NOMO-1 treated with DMSO at 0.1 percent for 48 hours (cell line): ENCODE measurements at regions not wholly inside any gene's neighbourhood (a gene's known extent, or its start where the extent isn't known, plus 50 kb on each side); places are given as distances from the start of the nearest gene placed in this dataset.

ENCODE experiments used
- DNase-seq: peaks from one replicate; lab custom pipeline; 2025; ENCODE audit not compliant: unreplicated experiment; lab: John Stamatoyannopoulos, UW

DNA sequence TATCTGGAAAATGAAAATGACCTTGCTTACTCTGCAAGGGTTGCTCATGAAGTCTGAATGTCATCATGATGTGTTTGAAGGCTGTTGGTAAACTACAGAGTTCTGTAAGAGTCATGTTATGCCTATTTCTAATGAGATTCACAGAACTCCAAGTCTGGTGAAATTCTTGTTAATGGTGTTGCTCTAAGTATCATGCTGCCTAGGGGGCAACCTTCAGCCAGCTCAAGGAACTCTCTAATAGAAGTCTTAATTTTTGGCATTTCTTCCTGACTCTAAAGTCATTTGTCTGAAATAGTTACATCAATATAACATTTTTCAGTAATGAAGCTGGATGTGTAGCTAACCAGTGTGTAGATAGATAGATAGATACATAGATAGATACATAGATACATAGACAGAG, 302.8 kb downstream of the FAT3 start:
- no peak for DNase-seq

DNA sequence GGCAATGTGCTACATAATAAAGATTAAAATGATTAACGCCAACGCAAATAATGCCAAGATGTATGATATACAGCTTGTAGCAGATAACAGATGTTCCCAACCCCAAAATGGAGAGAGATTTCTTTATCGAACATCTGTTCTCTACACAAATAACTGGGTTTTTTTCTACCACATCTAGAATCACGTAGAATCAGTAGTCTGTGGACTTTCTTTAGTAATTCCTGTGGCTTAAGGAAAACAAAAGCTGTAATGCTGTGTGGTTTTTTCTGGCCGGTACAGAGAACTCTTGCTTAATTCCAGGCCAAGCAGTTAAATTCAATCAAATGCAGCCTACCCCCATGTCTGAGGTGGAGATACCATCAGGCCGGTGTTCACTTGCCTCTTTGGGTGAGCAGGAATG, 303.4 kb downstream of the FAT3 start:
- DNase-seq, result no peak

DNA sequence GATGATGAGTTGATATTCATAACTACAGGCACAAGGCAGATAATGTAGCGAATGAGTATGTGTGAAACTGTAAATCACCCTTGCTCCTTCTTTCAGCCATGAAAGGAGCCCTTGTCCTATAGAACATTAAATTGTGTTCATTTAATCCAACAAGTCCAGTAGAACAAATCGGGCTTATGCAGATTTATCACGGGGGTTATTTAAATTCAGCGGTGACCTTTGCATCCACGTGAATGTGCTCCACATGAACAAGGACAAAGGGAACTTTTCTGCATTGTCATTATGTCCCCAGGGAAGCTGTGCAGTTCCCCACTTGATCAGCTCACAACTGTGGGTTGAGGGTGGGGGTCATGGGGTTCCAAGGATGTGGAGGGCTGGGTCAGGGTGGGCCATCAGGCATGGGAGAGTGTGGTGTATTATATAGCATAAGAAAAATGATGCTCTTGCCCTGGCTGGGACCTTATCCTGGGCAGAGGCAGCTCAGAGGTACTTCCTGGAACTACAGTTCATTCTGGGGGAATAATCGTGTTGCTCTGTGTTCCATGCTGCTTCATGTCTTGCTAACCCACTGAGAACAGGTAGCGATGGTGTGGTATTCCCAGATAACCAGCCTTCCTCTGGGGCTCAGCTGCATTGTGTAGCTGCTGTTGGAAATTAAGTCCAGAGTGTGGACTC, 306.6 kb downstream of the FAT3 start:
- no peak for DNase-seq

DNA sequence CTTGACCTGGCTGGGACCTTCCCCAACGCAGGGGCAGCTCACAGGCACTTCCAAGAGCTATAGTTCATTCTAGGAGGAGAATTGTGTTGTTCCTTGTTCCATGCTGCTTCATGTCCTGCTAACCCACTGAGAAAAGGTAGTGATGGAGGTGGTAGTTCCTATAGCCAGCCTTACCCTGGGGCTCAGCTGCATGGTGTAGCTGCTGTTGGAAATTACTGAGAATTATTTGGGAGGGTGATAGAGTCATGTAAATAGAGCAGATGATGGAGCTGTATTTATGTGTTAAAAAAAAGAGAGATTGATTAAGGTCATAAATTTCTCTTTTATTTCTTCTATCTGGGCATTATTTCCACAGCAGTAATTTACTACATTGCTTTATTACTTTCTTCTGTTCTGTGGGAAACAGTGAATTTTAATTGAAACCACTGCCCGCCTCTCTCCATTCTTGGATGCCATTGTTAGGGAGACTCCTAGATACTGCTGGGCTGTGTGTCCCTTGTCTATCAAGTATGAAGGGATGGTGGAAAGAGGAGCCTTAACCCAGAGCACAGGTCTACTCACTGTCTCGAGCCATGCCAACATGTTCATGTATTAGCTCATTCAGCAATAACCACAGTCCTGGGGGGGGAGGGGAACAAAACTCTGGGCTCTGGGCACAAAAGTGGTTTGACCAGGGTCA, 309.2 kb downstream of the FAT3 start:
- DNase-seq, result no peak

DNA sequence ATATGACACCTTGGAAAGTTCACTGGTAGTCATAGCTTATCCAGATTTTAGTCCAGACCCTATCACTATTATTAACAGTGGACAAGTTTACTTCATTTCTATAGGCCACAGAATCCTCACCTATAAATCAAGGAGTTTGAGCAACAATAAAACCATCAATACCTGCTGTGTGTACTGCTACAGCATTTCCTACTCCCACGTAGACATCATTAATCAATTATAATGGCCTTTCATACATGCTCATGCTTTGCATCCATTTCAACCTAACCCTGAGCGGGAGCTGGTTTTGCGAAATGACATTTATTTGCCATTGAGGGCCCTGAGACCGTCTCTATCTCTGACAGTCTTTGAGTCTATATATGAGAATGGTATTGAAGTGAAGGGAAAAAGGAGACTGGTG, 312.3 kb downstream of the FAT3 start:
- DNase-seq, result no peak

DNA sequence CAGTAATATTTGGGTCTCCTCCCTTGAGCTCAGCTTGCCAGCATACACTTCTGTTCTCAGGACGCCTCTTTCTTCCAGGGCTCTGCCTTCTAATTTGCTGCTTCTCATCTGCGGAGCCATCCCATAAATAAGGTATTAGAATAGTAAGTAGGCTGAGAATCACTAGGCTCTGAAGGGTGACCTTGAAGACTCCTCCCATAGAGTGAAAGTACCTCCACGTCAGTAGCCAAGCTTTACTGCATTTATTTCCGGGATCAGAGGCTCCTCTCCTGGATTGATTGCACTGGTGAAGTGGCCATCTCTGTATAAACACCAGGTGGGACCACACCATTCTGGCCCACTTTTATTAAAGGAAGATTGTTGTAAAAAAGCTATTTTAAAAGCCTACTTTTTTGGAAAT, 315.5 kb downstream of the FAT3 start:
- DNase-seq, result no peak

DNA sequence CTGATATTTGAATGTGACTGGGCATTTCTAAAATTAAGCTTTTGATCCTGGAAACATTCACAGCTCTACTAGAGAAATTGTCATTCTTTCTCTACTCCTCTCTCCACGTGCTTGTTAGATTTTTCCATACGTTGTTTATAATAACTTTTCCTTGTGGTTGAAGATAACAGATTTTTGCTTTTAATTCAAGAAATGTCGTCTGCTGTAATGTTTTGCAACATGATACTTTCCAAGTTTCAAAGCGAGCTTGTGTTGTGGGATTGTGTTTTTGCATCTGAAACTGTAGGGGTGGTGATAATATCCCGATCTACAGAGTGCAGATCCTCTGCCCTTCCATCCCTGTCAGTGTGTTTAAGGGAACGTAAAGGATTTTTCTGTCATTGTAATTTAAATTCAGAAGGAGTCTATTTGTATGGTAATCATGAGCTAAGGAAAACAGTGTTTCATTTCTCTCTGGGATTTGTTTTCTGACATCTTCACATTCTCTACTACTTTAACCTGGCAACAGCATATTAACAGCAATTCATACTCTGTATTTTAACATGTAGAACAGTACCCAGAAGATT, 321.4 kb downstream of the FAT3 start:
- no peak for DNase-seq

DNA sequence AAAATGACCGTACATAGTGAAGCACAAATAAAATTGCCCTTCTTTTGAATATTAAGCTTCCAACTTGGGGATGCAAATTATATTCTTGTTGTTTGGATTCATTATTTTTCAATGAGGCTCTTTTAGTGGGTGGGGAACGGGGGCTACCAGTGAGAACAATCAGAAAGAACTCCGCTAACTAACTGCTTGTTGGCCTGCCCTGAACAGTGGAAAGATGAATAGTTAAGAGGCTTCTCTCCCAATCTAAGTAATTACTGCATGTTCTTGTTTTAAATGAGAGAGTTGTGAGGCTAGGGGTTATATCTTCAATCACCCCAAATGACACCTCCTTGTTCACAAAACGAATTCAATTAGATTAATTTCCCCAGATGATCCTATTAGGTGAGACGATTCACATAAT, 322.0 kb downstream of the FAT3 start:
- DNase-seq, result no peak

DNA sequence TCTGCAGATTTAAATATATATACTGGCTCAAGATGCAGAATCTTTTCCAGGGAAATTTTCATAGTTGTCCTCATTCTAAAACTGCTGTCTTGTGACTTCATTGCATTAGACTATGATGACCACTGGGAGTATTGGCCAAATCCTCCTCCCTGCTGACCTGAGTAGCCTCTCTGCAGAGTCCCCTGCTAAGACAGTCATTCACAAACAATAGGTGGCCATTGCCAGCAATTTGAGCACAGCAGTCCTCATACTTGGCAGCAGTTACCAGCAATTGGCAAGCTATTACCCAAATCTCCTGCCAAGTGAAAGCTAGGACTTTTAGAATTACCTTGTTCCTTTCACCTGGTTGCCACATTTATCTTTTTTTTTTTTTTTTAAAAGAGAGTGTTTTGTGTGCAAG, 325.8 kb downstream of the FAT3 start:
- DNase-seq, result no peak

DNA sequence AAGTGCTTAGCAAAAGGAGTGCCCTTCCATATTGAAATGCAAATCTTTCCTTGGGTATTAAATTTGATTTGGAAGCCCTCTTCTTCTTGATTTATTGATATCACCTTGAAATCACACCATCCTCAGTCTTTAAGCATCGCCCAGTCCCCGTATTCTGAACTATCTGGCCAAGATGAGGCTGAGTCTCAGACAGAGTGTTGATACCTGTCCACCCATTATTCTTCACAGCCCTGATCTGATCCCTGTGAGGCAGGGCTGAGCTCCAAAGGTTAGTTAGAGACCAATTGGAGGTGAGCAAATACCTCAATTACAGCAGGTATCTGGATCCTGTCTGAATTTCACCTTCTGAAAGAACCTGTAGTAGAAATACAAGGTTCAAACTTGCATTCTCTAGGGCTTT, 326.3 kb downstream of the FAT3 start:
- DNase-seq, result no peak

DNA sequence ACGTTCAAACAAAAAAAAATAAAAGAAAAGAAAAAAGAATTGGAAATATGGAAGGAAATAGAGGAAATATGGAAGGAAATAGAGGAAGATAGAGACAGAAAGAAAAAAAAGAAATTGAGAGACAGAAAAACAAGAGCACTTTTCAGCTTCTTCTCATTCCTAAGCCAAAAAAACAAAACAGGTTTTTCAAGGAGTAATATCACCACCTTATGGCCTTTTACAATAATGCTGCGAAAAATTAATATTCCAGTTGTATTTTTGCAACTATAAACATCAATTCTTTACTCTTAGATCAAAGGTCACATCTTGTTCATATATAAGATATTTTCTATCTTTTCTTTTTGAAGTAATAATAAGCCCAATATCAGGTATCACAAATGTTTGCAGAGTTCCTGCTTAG, 328.3 kb downstream of the FAT3 start:
- no peak for DNase-seq

DNA sequence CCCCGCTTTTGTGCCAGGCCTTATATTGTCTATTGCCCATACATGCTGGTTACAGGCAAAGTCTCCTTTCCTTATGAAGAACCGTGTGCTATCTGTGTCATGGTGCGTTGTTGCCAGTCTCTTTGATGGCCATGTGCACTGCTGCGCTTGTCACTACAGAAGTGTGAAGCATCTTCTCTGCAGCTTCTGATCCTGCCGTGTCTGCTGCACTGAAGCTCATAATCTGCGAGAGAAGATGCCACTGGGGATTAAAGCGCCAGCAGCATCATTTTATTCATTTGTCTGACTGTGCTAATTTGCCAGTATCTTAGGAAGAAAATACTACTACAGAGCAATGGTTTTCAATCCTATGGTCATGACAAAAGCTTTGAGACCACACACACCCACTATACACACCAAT, 330.1 kb downstream of the FAT3 start:
- DNase-seq, result no peak

DNA sequence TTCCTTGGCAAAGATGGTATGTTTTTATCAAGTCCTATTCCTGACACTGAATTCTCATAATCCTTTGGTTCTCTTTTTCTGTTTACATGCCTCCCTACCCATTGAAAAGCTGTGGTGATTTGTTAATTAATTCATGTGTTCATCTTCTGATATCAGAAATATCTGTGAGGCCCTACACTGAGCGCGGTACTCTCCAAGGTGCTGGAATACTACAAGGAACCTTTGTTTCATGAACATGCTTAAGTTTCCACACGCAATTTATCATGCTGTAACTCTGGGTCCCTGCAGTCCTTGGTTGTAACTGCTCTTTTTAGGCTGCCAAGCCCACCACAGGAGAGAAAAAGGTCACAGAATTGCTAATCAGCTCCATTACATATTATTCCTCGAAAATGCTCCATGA, 331.8 kb downstream of the FAT3 start:
- DNase-seq, result no peak

DNA sequence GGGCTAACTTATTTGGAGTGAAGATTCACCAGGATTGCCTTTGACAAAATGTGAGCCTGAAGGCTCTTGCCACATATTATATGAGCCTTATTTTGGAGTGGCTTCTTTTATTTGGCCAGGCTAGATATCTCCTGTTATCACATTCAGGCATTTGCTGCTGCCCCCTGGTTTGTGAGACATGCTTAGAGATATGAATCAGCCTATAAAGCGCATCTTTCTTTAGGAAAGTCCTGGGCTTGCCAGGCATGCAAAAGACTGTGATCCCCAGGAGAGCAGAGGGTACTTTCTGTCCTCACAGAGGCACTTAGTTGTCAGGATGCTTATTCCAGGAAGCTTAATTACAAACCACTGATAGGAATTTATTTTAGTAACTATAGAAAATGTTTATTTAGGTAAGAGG, 333.3 kb downstream of the FAT3 start:
- DNase-seq, result no peak

DNA sequence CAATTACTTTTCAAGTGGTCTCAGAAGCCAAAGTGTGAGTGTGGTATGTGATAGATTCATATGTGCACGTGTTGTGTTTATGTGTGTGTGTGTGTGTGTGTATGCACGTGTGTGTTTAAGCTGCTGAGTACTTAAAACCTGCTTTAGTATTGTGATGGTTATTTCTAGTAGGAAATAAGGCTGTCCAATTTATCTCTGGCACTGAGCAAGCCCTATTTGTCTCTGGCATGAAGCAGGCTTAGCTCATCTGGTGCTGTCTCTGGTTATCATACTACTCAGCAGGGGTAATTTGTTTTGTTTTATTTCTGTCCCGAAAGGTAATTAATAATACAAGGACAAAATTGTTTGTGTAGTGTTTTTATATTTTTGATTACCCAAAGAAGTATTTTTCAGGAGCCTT, 333.7 kb downstream of the FAT3 start:
- DNase-seq, result no peak

DNA sequence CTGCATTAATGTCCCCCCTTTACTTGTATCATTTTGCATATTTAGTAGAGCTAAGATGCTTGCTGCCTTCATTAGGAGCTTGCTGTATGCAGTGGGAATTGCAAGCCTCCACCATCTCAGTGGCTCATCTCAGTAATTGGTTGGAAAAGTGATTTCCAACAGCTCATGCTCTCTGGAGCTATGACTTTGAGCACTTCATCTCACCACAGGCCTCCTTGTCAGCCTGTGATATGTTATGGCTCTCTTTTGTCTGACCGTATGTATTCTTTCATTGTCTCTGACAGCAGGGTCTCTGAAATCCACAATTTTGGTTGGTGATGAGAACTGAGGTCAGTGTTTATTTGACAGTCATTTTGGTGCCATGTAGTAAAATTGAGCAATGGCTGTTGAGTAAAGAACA, 345.1 kb downstream of the FAT3 start:
- DNase-seq, result no peak

DNA sequence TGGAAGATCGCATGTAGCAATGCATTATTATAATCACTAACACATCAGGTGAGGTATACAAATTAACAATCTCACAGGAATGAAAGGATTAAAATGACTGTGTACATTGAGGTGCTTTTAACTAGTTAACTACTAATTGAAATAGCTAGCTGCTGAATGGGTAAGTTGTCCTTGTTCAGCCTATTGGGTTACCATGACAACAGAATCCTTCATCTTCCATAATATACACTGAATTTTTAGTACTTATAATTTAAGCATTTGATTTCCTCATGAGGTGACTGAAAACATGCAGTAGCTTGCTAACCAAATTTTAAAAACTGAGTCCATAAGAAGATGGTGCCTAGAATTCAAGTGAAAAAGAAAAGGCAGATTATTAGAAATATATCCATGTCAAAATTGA, 347.9 kb downstream of the FAT3 start:
- no peak for DNase-seq

DNA sequence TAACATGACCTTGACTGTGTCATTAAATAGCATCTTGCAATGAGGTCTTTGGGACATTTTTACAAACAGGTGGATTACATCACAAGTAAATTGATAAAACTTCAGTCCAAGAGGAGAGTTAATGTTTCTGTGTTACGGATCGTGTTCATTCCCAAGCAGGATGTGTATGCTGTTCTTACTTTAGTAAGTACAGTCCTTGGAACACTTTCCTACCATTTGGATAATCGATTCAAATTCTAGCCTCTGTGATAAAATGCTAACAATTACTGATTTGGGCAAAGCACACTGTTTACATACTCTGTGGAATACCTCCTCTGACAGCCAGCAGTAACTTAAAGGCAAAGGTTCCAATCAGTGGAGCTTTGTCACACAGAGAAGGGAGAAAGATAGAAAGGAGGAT, 351.7 kb downstream of the FAT3 start:
- no peak for DNase-seq

DNA sequence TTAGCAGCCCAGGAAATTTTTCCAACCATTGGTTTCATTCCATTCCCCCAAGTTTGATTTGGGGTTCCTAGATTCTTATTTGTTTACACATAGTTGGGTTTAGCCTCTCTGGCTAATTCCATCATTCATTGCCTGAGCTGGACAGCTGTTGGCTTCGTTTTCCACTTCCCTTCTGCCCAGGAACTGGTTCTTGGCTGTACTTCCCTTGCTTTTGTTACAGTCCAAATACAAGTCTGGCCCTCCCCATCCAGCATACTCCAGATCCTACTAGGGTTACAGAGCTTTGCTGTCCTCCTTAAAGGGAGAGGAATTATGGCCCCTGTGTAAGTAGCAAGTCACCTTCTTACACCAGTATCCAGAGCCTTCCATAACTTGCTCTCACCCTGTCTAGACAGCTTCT, 356.3 kb downstream of the FAT3 start:
- DNase-seq, result no peak

DNA sequence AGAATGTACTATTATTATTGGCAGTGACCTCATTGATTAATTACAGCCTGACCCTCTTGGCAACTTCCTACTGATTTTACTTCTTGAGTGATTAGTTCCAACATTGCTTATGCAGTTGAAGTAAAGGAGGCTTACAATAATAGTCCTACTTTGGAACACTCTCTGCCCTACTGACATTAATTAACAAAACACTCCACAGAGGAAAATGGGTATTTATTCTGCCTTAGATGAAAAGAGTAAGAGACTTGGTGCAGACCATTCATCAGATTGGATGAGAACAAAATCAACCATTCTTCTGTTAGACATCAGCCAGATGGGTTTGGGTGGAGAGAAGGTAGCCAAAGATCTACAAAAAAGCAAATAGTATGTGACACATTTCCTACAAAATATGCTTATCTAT, 363.8 kb downstream of the FAT3 start:
- no peak for DNase-seq

DNA sequence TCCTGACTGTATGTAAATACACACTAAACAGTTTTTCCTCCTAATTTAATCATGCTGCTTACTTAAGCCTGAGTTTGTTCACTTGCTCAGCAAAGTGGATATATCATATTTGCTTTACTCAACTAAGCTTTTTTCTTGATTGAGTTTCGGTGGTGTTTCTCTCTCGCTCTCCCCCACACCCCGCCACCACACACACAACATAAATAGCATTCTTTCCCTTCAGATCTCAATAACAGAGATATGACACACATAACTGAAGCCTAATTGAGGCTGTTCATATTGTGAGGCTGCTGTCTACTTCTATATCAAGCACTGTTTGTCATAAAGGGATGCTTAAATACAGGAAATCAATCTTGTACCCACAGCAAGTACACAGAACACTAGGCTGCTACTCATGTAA, 364.9 kb downstream of the FAT3 start:
- DNase-seq, result no peak

DNA sequence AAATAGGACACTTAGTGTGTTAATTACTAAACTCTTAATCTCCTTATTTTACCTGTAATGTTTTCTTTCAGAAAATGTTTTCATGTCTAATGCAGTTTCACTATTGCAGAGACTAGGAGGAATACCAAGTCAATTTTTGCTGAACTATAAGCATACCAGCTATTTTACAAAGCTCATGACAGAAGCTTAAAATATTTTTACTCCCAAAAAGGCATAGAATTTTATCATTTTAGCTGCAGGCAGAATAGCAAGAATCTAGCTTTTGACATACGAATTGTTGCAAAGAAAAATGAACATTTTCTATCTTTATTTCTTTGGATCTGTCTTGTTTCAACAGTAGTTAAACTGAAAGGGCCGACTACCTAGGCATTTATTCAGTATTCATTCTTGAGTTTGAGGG, 366.9 kb downstream of the FAT3 start:
- DNase-seq, result no peak

DNA sequence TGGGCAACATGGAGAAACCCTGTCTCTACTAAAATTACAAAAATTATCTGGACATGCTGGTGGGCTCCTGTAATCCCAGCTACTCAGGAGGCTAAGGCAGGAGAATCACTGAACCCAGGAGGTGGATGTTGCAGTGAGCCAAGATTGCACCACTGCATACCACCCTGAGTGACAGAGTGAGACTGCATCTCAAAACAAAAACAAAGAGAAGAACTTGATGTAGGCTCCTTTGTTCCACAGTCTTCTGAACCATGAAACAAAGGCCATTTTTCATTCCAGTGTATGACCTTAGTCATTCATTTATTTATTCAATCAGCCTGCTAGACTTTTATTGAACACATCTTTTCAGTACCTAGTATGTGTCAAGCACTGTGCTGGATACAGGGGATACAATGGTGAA, 369.6 kb downstream of the FAT3 start:
- DNase-seq, result no peak
